GM18519 (cell line): ENCODE measurements at regions not wholly inside any gene's neighbourhood (a gene's known extent, or its start where the extent isn't known, plus 50 kb on each side); places are given as distances from the start of the nearest gene placed in this dataset.
"Not testable (repeated sequence)": the region's sequence is repeated elsewhere in the genome, so short reads cannot be mapped to it uniquely, and the experiment has no call there.

Experiments used
- ATAC-seq: cut with Tn5 transposase; IDR thresholded peaks from one replicate; pipeline ENCODE4 v1.9.1; 2021; ENCODE audit warnings: mild to moderate bottlenecking, moderate library complexity; ENCODE audit not compliant: unreplicated experiment, low FRiP score

DNA sequence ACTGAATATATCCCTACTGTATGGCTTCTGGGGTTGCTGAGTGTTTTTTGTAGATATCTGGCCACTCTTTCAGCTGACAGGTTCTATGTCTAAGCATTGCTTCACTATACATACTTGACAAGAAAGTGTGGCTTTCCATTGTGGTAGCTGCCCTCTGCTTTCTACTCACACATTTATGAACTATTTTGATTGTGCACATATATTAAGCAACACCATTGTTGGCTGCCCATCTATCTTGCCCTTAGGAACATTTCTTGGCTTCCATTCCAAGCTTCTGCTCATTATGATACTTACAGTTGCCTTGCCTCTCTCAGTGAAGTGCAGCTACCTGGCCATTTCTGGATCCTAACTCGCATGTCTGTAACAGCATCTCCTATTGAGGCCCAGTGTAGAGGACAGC, 153.6 kb upstream of the MOCS2 start:
- no peak for ATAC-seq

DNA sequence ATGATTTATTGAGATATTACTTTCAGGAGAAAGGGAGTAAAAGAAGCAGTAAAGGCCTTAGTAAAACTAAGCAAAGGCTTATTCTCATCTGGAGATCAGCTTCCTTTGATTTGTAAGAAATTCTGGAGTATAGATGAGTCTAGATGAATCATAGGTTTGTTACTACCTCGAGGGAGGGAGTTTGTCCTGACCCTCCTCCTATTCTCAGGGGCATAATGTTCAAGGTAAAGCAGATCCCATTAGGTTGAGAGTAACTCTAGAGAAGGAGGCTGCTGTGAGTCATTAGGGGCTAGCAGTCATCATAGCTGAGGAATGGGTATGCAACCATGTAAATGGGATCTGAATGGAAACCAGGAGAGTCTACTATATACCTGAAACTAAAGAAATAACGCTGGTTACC, 155.5 kb upstream of the MOCS2 start:
- no peak for ATAC-seq

DNA sequence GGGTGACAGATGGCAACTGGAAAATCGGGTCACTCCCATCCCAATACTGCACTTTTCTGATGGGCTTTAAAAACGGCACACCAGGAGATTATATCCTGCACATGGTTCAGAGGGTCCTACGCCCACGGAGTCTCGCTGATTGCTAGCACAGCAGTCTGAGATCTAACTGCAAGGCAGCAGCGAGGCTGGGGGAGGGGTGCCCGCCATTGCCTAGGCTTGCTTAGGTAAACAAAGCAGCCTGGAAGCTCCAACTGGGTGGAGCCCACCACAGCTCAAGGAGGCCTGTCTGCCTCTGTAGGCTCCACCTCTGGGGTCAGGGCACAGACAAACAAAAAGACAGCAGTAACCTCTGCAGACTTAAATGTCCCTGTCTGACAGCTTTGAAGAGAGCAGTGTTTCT, 158.7 kb upstream of the MOCS2 start:
- not testable (repeated sequence) for ATAC-seq

DNA sequence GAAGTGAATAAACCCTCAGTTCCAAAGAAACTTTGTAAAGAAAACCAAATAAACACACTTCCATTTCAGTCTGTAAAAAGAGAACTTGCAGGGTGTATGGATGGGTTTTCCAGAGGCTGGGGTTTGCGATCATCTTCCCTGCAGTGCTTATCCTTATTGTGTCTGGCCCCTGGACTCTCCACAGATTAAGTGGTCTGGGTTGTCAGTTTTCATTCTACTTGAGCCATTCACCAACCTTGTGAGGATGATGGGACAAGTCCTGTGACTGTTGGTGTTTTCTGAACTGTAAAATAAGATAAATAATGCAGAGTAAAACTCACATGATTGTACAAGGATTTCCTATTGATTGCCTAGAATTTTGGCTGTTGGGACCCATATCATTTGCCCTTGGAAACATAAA, 166.1 kb upstream of the MOCS2 start:
- no peak for ATAC-seq

DNA sequence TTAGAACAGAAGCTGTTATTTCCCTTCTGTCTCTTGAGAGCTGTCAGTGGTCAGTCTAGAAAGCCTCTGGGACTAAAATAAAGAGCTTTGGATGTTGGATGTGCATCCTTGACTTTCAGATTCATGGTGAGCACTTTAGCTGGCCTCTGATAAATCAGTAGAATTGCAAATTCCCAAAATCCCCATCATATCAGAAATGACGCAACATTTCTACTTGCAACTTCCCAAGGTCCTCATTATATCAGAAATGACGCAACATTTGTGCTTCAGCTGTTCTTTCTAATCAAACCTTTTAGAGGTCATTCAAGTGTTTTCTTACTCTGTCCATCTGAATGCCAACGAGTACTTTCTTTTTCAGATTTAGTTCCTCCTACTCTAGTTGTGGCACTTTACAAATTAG, 167.3 kb upstream of the MOCS2 start:
- no peak for ATAC-seq

DNA sequence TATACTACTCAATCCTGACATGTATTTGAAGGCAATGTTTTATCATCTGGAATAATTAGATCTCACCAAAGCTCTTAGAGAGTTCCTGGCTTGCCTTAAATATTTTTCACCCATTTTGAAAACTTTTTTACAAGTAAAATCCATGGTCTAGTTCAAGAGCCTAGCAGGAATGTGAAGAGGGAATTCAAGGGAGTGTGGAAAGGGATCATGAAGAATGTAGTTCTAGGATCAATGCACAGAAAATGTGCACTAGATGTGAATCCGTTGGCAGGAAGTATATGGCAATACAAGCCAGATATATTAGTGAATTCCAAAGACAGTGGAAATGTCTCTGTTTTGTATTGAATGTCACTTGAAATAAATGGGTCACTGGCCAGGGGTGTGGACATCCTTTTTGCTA, 167.9 kb upstream of the MOCS2 start:
- no peak for ATAC-seq

DNA sequence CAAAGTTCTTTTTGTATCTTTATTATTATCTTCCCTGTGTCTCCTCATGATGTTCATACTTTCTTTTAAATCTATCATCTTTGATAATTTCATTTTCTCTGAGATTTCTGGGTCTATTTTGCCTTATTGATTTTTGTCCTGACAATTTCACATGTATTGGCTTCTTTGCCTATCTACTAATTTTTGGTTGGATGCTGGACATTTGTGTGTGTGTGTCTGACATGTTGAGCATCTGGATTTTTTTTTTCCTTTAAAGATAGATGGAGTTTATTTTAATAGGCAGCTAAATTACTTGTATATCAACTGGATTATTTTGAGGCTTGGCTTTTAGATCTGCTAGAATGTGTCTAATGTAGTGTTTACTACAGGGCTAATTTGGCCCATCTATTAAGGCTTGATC, 178.0 kb upstream of the MOCS2 start:
- ATAC-seq, result no peak

DNA sequence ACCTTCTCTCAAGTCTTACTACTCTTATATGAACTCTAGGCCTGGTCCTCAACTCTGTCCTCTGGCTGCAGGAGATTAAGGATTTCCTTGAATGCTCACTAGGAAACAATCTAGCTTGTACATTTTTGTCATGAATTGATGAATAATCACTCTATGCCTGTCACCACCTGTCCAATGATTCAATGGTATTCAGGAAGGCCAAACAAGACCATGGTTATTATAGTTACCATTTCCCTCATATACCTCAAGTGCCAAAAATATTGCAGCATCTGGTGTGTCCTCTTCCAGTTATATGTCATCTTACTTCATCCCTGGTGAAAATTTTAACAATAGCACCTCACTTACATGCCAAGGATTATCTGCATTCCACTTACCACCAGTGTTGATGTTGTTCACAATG, 179.0 kb upstream of the MOCS2 start:
- ATAC-seq, result no peak

DNA sequence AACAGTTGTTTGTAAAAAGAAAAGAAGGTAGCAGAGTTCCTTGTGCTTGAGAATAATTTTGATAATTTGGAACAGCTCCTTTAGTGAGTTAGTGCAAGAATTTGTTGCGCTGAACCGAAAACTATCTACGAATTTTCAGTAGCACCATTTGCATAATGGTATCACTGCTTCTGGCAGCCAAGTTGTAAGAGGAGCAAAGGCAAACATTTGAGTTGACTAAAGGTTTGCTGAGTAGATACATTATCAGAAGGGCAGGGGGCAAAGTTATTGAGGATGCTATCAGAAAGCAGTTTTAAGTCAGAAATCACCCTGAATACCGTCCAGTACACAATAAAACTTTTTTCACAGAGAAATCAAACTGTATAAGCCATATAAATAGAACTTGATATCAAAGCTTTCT, 181.5 kb upstream of the MOCS2 start:
- no peak for ATAC-seq

DNA sequence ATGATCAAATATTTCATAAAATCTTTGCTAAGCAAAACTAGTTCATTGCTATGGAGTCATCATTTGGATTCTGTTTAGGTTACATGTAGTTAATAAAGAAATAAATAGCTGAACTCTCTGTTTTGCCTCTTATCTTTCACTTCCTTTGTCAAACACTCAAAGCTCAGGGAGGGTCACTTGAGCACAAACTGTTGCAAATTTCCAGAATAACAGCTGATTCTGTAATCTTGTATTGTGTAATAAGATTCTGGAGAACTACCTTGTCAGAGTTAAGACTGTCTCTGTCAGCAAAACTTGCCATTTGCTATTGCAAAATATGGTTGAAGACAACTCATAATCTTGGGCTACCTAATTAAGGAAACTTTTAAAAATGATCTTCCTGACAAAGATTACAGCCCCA, 182.0 kb upstream of the MOCS2 start:
- ATAC-seq, result no peak

- no peak for ATAC-seq
These were observed 181.6 kb upstream of the FST start for GRCh38 chr5:53298841-53299240.

DNA sequence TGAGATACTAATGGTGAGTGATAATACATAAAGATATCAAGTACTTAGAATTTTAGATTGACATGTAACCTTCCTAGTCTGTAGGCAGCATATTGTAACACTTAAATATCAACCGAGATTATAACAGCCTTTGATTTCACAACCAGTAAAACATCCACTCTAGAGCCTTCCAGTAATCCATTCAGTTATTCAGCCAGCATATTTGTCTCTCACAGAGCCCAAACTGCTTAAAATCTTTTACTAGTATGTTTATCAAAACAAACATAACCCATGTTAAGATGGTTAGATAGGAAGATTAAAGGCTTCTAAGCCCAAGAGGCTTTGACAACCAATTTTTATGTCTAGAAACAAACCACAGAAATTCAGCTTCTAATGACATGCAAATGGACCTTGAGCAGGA, 177.9 kb upstream of the FST start:
- ATAC-seq, result no peak

- ATAC-seq, result no peak
These were observed 177.3 kb upstream of the FST start for GRCh38 chr5:53303105-53303504.

DNA sequence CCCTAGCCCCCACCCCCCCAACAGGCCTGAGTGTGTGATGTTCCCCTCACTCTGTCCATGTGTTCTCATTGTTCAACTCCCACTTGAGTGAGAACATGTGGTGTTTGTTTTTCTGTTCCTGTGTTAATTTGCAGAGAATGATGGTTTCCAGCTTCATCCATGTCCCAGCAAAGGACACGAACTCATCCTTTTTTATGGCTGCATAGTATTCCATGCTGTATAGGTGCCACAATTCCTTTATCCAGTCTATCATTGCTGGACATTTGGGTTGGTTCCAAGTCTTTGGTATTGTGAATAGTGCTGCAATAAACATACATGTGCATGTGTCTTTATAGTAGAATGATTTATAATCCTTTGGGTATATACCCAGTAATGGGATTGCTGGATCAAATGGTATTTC, 175.1 kb upstream of the FST start:
- ATAC-seq, result not testable (repeated sequence)

DNA sequence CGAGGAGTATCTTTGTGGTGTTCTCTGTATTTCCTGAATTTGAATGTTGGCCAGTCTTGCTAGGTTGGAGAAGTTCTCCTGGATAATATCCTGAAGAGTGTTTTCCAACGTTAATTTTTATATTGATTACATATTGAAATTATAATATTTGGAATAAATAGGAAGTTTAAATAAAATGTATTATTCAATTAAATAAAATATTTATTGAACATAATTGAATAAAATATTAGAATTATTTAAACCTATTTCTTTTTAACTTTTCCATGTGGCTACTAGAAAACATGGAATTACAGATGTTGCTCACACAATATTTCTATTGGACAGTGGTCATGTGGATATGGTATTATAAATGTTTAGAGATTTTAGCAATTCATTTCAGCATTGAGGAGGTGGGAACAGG, 170.8 kb upstream of the FST start:
- no peak for ATAC-seq

- ATAC-seq, result no peak
These were observed 168.7 kb upstream of the FST start for GRCh38 chr5:53311681-53312080.

DNA sequence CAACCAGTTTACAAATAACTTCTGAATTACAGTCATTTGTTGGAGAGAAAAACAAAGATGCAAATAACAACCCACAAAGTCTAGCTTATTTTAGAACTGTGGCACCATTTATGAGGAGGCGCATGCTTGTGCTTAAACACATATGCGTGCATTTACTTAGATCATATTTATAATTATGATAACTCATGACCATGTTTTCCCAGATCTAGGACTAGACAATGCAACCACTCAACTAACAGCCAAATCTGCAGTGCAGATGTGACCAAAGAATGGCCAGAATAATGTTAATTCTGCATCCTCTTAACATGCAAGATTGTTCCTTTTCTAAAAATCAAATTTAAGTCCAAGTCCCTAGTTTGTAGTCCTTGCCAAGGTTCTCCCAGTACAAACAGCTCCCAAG, 167.3 kb upstream of the FST start:
- ATAC-seq, result no peak

- ATAC-seq, result no peak
These were observed 162.1 kb upstream of the FST start for GRCh38 chr5:53318303-53318702.

- no peak for ATAC-seq
These were observed 161.1 kb upstream of the FST start for GRCh38 chr5:53319315-53319714.

GRCh38 chr5:53321073-53321472, 159.4 kb upstream of the FST start:
- no peak for ATAC-seq

DNA sequence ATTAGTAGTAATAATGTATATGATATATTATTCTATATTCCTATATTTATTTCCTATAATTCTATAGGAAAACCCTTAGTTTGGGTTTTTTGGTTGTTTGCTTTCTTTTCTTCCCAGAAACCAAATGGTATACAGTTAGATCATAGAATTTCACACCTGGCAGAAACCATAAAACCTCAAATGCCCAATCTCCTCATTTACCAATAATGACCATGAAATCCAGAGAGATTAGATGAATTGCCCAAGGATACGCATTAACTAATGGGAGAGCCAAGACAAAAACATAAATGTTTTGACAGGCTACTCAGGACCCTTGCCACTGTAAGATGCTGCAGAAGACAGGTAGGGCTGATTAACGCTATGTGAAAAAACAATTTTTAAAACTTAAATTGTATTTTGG, 158.7 kb upstream of the FST start:
- ATAC-seq, result no peak

DNA sequence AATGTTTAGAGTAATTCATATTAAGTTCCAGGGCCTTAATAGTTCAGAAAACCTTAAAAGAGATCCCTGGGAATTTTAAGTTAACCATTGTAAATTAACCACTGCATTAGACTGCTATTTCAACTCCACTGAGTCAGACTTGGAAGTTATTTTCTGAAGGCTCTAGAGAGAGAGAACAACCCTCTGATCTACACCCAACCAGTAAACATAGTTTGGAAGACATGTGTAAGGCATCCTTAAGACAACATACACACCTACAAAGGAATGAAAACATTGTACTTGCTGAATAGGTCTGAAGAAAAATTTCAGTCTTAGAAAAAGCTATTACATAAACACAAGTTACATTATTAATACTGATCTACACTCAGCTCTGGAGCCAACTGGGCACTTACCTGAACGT, 158.2 kb upstream of the FST start:
- no peak for ATAC-seq

DNA sequence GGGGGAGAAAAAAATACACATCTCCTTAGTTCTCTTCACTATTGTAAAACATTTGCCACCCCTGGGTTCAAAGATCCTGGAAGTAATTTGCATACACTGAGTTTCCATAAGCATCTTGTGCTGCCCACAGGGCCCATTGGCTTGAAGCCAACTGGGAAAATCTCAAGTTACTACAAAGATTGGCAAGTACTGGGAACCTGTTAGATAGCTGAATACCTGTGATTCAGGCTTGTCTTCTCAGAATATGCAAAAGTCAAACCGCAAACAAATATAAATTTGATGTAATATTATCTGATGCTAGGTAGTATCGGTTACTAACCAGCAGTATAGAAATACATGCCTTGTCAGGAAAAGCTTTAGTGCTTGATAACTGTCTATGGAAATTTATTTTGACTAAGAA, 156.9 kb upstream of the FST start:
- no peak for ATAC-seq
